ENCODE measurements at regions not wholly inside any gene's neighbourhood (a gene's known extent, or its start where the extent isn't known, plus 50 kb on each side); places are given as distances from the start of the nearest gene placed in this dataset.

DNA sequence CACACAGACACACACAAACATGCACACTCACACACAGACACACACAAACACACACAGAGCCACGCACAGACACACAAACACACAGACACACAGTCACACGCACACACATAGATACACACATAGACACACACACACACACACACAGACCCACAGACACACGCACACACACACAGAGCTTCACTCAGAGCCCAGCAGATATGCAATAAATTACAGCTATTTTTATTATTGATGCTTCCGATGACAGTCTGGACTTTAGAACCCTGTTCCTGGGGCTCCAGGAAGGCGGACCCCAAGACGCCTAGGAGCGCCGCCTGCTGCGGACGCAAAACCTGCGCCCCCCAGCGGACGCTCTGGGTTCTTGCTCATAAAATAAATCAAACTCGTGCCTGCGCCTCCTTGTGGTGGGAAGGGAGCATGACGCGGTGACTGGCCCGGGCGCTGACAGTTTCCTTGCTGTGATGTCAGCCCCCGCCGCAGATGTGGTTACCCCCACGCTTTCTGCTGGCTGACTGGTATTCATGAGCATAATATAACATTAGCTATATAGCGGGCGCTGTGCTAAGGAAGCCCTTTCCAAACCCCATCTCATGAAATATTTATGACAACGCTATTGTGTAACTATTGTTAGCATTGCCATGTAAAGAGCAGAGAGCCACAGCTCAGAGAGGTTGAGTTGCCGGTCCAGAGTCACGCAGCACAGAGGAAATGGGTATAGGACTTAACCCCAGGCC, 64.4 kb upstream of the TM9SF2 start:
- no peaks in the 10 kb centered on the region for H3K27me3 ChIP-seq (ENCODE audit: insufficient read depth, low read length)
- H3K4me3 ChIP-seq (ENCODE audit: low read length), result no peak overlapping the region
- H3K9me3 ChIP-seq (ENCODE audit: low read depth, low read length), result no peaks in the 10 kb centered on the region
- H3K4me1 ChIP-seq (ENCODE audit: insufficient read depth, low read length), result peaks cover 57% of the 10 kb centered on the region

DNA sequence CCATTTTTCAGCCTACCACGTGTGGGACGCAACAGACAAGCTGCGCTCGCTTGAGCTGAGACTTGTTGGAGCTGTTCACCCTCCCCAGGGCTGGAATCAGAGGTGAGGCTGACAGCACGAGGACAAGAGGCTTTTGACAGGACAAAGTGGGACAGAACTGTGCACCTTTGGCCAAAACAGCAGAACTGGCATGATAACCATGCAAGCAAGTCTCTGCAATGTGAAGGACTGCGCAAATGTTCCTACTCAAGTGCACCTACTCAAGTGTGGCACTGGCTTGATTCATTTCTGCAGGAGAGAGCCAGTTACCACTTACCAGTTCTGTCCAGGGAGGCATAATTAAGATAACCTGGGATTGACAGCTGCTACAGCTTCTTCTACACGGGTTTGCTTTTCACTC, 62.2 kb upstream of the TM9SF2 start:
- Histone ChIP-seq H3K4me1 (ENCODE audit: insufficient read depth, low read length) (peaks cover 35% of the 10 kb centered on the region), H3K27me3 (ENCODE audit: insufficient read depth, low read length) (no peaks in the 10 kb centered on the region), H3K9me3 (ENCODE audit: low read depth, low read length) (no peaks in the 10 kb centered on the region), H3K4me3 (ENCODE audit: low read length) (no peak overlapping the region)

DNA sequence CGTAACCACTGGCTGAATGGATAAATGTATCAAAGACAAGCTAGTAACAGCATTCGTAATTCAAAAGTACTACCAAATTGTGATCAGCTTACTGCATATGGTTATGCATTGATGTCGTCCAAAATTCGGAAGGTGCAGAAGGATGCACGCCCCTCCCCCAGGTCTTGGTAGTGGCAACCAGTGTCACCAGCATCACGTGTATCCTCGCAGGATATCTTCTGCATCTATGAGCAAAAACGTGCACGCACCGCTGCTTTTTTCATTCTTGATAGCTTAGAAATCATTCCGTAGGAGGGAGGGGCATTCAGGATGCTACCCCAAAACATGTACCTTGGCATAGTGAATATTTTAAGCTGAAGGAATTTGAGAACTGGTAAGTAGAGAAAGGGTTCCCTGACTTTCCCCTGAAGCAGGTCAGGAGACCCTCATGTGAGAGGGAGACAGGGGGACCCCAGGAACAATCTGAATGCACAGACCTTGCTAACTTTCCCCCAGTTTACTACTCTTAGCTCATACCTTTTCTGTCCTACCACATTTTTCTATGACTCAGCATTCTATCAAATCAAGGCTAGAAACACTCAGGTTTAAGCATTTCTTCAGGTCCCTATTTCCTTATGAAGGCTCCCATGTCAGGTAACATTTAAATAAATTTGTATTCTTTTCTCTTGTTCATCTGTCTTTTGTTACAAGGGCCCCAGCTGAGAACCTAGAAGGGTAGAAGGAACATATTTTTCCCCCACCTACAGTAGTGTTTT, 61.2 kb upstream of the TM9SF2 start:
- H3K4me1 ChIP-seq (ENCODE audit: insufficient read depth, low read length), result peaks cover 25% of the 10 kb centered on the region
- no peaks in the 10 kb centered on the region for H3K9me3 ChIP-seq (ENCODE audit: low read depth, low read length)
- no peak overlapping the region for H3K4me3 ChIP-seq (ENCODE audit: low read length)
- no peaks in the 10 kb centered on the region for H3K27me3 ChIP-seq (ENCODE audit: insufficient read depth, low read length)

DNA sequence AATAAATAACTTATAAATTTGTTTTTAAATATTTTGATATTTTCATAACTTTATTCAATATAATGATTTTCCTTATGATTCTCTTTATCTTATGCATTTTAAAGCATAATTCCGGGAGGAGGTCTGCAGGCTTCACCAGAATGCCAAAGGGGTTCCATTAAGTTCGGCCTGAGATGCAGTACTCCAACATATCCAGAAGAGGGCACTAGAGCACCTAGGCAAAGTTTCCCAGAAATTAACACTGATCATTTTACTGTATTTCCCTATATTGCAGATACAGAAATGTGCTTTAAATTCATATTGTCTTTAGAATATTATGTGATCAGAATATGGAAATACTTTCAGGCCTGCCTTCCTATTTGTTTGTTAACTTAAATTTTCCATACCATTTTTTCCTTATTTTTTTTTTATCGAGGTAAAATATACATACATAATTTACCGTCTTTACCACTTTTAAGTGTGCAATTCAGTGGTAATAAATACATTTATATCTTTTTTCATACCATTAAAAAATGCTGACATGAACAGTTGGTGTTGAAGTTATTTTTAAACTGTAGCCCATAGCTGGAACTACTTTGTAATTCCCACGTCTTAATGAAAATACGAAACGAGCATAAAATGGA, 58.9 kb upstream of the TM9SF2 start:
- no peaks in the 10 kb centered on the region for H3K9me3 ChIP-seq (ENCODE audit: low read depth, low read length)
- no peaks in the 10 kb centered on the region for H3K27me3 ChIP-seq (ENCODE audit: insufficient read depth, low read length)
- no peak overlapping the region for H3K4me3 ChIP-seq (ENCODE audit: low read length)
- peaks cover 2% of the 10 kb centered on the region for H3K4me1 ChIP-seq (ENCODE audit: insufficient read depth, low read length)

DNA sequence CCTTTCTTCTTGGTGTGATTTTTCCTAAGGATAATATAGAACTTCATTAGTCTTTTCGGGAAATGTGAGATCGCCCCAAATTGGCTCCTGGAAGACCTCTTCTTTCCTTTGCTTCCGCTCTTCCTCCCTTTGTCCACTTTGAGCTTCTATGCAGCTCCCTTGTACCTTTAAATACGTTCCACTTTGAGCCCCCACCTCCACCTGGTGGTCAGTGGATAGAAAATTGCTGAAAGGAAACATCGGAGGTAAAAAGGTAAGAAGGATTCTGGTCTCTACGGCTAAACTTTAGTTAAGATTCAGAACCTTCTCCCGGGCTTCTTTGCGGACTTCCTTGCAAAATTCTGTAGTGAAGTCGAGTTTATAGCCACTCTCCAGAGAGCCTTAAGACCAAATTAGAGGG, 55.0 kb upstream of the TM9SF2 start:
- Histone ChIP-seq H3K27me3 (ENCODE audit: insufficient read depth, low read length) (no peaks in the 10 kb centered on the region), H3K9me3 (ENCODE audit: low read depth, low read length) (no peaks in the 10 kb centered on the region), H3K4me1 (ENCODE audit: insufficient read depth, low read length) (no peaks in the 10 kb centered on the region), H3K4me3 (ENCODE audit: low read length) (no peak overlapping the region)

DNA sequence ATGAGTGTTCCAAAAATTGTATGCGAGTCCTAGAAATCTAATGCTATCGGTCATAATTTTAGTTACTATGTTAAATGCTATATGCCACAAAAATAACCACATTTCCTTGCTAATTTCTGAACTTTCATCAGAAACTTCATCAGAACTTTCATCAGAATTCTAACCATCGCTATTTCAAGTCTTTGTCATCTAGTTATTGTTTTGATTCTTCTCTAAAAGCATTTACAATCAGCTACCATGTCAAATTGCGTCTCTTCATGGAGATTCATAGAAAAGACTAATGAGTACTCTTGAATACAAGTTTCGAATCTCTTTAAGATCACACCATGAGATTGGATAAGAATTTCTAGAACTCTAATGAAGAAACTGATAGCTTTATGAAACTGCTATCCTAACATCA, 52.7 kb upstream of the TM9SF2 start:
- Histone ChIP-seq H3K4me3 (ENCODE audit: low read length) (no peak overlapping the region), H3K27me3 (ENCODE audit: insufficient read depth, low read length) (no peaks in the 10 kb centered on the region), H3K9me3 (ENCODE audit: low read depth, low read length) (no peaks in the 10 kb centered on the region), H3K4me1 (ENCODE audit: insufficient read depth, low read length) (no peaks in the 10 kb centered on the region)

DNA sequence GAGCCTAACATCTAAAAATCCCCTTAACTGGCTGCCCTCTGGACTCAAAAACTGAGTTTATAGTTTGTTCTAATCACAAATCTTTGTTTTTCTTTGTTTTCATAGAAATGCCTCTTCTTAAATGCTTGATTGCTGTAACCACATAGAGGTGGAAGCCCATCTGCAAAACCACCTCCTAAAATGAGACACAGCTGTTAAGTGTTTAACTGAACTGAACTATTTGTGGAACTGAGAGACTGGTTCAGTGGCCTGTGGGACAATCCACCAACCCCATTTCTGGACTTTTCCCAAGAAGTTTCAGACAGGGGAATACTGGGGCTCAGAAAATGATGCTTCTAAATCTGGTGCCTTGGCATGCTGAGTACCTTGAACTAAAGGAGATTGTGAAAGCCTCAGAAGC, 50.9 kb upstream of the TM9SF2 start:
- H3K9me3 ChIP-seq (ENCODE audit: low read depth, low read length), result no peaks in the 10 kb centered on the region

More for the DNA sequence above, 50.9 kb upstream of the TM9SF2 start:
- no peak overlapping the region for H3K4me3 ChIP-seq (ENCODE audit: low read length)
- H3K27me3 ChIP-seq (ENCODE audit: insufficient read depth, low read length), result no peaks in the 10 kb centered on the region
- H3K4me1 ChIP-seq (ENCODE audit: insufficient read depth, low read length), result no peaks in the 10 kb centered on the region

Data from mononuclear cell (primary cell).